Ishikawa (cell line): ENCODE measurements at regions not wholly inside any gene's neighbourhood (a gene's known extent, or its start where the extent isn't known, plus 50 kb on each side); places are given as distances from the start of the nearest gene placed in this dataset.

Experiments
- CREB1 ChIP-seq: IDR thresholded peaks from 2 replicates; pipeline ENCODE4 v1.6.1; 2012; ENCODE audit warnings: low read depth
- FOXM1 ChIP-seq: IDR thresholded peaks from 2 replicates; pipeline ENCODE4 v1.6.1; 2012; ENCODE audit warnings: low read depth, borderline replicate concordance
- NFIC ChIP-seq: IDR thresholded peaks from 2 replicates; pipeline ENCODE4 v1.6.1; 2012
- ZBTB7A ChIP-seq: IDR thresholded peaks from 2 replicates; pipeline ENCODE4 v1.6.1; 2012; ENCODE audit warnings: low read depth

- TF ChIP-seq FOXM1 (no peak), NFIC (no peak), CREB1 (no peak), ZBTB7A (no peak)
These were observed 293.5 kb downstream of the SOX2 start for GRCh38 chr3:182005219-182005618.
